HFF-Myc (cell line): ENCODE measurements at regions not wholly inside any gene's neighbourhood (a gene's known extent, or its start where the extent isn't known, plus 50 kb on each side); places are given as distances from the start of the nearest gene placed in this dataset.

Source experiments
- DNase-seq: peaks from one replicate; pipeline ENCODE4 v3.0.0-alpha.2; 2011; ENCODE audit warnings: low read depth; ENCODE audit errors: extremely low read depth
- H3K4me3 ChIP-seq: replicated peaks from 2 replicates; pipeline ENCODE4 v1.5.1; 2011; ENCODE audit warnings: low read depth, mild to moderate bottlenecking, control low read depth, low read length
- CTCF ChIP-seq: IDR thresholded peaks from 2 replicates; pipeline ENCODE4 v1.5.1; 2012; ENCODE audit warnings: mild to moderate bottlenecking, low read depth, low read length, control low read depth; ENCODE audit errors: missing control alignments

- DNase-seq, result no peak
- TF ChIP-seq CTCF, result no peak
- no peak overlapping the region for H3K4me3 ChIP-seq
Measured at GRCh38 chr5:77873239-77873638, 97.1 kb upstream of the TBCA start.

- no peak for TF ChIP-seq CTCF
- no peak overlapping the region for H3K4me3 ChIP-seq
- DNase-seq, result no peak
Measured at GRCh38 chr5:77871946-77872345, 95.8 kb upstream of the TBCA start.

- H3K4me3 ChIP-seq, result no peak overlapping the region
- TF ChIP-seq CTCF, result no peak
- DNase-seq, result no peak
Measured at GRCh38 chr5:77871016-77871415, 94.9 kb upstream of the TBCA start.

GRCh38 chr5:77869116-77869798 is 93.1 kb upstream of the TBCA start:
- TF ChIP-seq CTCF, result no peak
- no peak overlapping the region for H3K4me3 ChIP-seq
- no peak for DNase-seq

GRCh38 chr5:77867914-77868313 is 91.8 kb upstream of the TBCA start:
- DNase-seq, result no peak
- no peak overlapping the region for H3K4me3 ChIP-seq
- no peak for TF ChIP-seq CTCF

- DNase-seq, result no peak
- no peak overlapping the region for H3K4me3 ChIP-seq
- TF ChIP-seq CTCF, result no peak
Measured at GRCh38 chr5:77867194-77867691, 91.1 kb upstream of the TBCA start.

- no peak for DNase-seq
Measured at GRCh38 chr5:77866198-77866597, 90.1 kb upstream of the TBCA start.

More at GRCh38 chr5:77866198-77866597, 90.1 kb upstream of the TBCA start:
- no peak overlapping the region for H3K4me3 ChIP-seq
- no peak for TF ChIP-seq CTCF
